GM12872 (cell line): ENCODE measurements at regions not wholly inside any gene's neighbourhood (a gene's known extent, or its start where the extent isn't known, plus 50 kb on each side); places are given as distances from the start of the nearest gene placed in this dataset.

Source experiments
- TF ChIP-seq, protein P1 (sequence below): IDR thresholded peaks from 3 replicates; pipeline ENCODE4 v1.5.1; 2011; ENCODE audit warnings: low read depth, mild to moderate bottlenecking, low read length, moderate library complexity; ENCODE audit not compliant: insufficient read depth

DNA sequence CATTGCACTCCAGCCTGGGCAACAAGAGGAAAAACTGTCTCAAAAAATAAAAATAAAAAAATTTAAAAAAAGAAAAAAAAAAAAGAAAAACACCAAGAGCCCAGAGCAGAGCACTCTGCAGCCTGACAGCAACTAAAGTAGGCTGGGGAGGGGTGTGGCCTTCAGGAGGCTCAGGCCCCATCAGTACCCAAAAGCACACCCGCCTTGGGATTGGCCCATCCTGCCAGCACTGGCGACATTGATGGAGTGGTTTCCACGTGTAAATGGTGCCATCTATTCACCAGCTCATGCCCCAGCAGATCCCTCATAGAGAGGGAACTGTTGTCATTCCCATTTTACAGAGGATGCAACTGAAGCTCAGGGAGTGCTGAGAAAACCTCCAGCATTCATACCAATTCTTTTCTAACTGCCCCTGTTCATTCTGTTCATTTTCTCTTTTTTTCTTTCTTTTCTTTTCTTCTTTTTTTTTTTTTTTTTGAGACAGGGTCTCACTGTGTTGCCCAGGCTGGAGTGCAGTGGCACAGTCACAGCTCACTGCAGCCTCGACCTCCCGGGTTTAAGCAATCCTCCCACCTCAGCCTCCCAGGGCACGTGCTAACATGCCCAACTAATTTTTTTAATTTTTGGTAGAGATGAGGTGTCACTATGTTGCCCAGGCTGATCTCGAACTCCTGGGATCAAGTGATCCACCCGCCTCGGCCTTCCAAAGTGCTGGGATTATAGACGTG lies 89.3 kb downstream of the IRF2BPL start:
- TF ChIP-seq, protein P1, sequence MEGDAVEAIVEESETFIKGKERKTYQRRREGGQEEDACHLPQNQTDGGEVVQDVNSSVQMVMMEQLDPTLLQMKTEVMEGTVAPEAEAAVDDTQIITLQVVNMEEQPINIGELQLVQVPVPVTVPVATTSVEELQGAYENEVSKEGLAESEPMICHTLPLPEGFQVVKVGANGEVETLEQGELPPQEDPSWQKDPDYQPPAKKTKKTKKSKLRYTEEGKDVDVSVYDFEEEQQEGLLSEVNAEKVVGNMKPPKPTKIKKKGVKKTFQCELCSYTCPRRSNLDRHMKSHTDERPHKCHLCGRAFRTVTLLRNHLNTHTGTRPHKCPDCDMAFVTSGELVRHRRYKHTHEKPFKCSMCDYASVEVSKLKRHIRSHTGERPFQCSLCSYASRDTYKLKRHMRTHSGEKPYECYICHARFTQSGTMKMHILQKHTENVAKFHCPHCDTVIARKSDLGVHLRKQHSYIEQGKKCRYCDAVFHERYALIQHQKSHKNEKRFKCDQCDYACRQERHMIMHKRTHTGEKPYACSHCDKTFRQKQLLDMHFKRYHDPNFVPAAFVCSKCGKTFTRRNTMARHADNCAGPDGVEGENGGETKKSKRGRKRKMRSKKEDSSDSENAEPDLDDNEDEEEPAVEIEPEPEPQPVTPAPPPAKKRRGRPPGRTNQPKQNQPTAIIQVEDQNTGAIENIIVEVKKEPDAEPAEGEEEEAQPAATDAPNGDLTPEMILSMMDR: no peak

DNA sequence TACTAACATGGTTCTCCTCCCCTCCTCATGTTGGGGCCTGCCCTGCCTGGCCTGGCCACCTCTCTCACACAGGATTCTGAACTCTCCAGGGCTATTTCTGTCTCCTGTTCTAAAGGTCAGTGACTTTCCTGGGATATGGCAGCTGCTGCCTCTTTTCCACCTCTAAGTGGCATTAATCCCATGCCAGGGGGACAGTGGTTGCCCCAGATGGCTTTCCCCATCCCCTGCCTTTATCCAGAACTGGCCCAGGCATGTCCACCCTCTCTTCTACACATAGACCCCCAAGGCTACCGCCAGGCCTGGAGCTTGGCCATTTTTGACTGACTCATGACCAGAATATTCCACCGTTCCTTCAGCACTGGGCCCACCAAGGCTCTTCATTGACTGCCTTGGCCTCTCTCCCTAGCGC lies 90.4 kb downstream of the IRF2BPL start:
- TF ChIP-seq, protein P1: no peak

DNA sequence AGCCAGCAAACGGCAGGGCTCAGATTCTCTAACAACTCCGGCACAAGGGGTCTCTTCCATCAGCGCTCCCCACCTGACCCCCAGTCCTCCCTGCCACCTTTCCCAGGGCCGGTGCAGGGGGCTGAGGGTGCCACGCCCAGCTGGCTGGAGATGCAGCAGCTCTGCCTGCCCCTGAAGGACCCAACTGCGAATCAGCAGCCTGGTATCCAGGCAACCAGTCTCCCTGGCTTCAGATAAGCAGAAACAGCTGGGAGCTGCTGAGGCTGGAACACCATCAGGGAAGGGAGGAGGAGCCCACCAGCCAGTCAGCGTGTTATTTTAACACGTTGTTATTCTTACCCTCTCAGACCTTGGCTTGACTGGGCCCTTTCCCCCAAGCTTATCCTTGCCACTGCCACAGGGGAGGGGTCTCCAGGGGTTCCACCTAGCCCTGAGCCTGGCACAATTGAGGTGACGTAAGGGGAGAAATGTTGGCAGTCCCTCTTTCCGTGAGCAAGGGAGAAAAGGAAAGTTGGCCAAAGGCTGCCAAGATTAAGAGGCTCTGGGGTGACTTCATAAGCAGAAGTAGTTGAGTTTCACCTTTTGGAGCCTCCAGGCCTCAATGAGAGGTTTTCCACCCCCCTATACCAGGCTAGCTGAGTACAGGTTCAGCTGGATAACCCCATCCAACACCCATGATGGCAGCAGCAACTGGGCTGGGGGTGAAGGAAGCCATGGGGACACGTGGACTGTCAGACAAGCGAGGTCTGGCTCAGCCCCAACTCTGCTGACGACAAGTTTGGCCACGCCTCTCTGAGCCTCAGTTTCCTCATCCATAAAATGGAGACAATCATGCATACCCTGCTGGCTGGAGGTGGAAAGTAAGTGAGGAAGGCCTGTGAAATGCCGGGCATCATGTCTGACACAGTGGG lies 91.1 kb downstream of the IRF2BPL start:
- TF ChIP-seq, protein P1: no peak

DNA sequence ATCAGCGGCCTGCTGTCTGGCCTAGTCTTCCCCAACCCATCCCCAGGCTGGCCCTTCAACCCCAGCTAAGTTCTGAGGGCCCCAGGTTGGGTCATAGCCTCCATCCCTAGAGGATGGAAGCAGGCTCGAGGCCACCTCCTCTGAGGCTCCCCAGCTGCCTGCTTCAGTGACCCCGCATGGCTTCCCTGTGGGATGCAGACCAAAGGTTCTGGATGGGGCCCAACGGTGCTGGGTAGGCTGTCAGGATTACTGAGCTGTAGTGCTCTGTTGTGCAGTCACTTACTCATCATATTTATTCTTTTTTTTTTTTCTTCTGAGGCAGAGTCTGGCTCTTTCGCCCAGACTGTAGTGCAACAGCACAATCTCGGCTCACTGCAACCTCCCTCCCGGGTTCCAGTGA lies 92.0 kb downstream of the IRF2BPL start:
- TF ChIP-seq, protein P1: no peak

DNA sequence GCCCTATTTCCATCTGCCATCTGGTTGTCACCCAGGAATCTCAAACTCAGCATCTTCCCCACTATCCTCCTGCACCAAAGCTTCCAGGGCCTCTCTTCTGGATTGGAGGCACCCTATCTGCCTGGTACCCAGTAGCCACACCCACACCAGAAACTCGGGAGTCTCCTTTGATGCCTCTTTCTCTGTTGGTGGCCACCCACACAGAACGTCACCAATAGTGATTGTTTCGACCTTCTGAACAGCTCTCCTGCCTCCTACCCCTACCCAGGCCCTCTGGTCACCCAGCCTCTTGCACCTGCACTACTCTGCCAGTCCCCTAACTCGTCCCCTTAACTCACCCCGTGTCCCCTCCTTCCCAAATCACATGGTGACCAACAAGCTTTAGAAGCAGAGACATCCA lies 95.0 kb downstream of the IRF2BPL start:
- TF ChIP-seq, protein P1: no peak

DNA sequence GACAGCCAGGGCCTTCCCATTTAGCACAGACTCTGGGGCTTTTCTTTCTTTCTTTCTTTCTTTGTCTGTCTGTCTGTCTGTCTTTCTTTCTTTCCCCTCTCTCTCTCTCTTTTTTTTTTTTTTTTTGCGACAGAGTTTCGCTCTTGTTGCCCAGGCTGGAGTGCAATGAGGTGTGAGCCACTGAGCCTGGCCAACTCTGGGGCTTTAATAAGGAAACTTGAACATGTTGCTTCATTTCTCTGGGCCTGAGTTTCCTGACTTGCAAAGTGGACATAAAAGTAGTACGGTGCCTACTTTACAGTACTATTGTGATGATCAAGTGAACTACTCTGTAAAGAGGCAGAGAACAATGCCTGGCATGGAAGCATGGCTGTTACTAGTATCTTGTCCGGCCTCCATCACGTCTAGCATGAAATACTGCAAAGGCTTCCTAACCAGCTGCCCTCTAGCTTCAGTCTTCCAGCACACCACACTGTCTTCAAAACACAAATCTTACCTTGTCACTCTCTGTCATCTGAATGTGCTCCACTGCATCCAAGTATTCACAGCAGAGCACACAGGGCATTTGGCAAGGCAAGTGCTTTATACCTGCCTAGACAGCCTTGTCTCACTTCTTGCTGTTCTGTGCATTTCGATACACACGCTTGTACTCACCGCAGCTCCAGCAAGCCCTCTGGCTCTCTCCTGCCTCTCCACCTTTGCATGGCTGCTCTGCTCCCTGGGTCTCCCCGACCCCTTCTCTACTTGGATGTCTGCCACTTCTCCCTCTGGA lies 96.7 kb downstream of the IRF2BPL start:
- TF ChIP-seq, protein P1: no peak

DNA sequence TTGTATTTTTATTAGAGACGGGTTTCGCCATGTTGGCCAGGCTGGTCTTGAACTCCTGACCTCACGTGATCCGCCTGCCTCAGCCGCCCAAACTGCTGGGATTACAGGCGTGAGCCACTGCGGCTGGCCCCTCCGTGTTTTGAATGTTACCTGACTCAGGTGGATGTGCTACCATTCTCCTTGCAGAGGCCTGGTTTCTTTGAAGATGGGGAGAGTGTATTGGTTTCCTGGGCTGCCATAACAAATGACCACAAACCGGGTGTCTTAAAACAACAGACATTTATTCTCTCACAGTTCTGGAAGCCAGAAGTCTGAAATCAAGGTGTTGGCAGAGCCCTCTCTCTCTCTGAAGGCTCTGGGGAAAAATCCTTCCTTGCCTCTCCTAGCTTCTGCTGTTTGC lies 98.0 kb downstream of the IRF2BPL start:
- TF ChIP-seq, protein P1: no peak
